T follicular helper cell (primary cell): ENCODE measurements at regions not wholly inside any gene's neighbourhood (a gene's known extent, or its start where the extent isn't known, plus 50 kb on each side); places are given as distances from the start of the nearest gene placed in this dataset.

Source experiments
- DNase-seq: peaks from one replicate; pipeline ENCODE4 v3.0.0-alpha.2; 2020; ENCODE audit warnings: low read depth

GRCh38 chr17:79503126-79503839 is 107.6 kb downstream of the RBFOX3 start:
- DNase-seq, result no peak

- DNase-seq, result no peak
These were observed 108.9 kb downstream of the RBFOX3 start for GRCh38 chr17:79501910-79502309.

GRCh38 chr17:79500745-79501618 is 109.9 kb downstream of the RBFOX3 start:
- no peak for DNase-seq

- no peak for DNase-seq
These were observed 112.0 kb downstream of the RBFOX3 start for GRCh38 chr17:79498854-79499253.

GRCh38 chr17:79497777-79498348 is 113.0 kb downstream of the RBFOX3 start:
- no peak for DNase-seq

GRCh38 chr17:79496422-79497005 is 114.3 kb downstream of the RBFOX3 start:
- no peak for DNase-seq

GRCh38 chr17:79495665-79496064 is 115.2 kb downstream of the RBFOX3 start:
- no peak for DNase-seq

GRCh38 chr17:79491006-79491405 is 119.8 kb downstream of the RBFOX3 start:
- DNase-seq, result no peak

- DNase-seq, result no peak
These were observed 120.3 kb downstream of the RBFOX3 start for GRCh38 chr17:79490530-79490929.

- DNase-seq, result no peak
These were observed 123.7 kb downstream of the RBFOX3 start for GRCh38 chr17:79487149-79487548.

- no peak for DNase-seq
These were observed 124.9 kb downstream of the RBFOX3 start for GRCh38 chr17:79485991-79486390.

GRCh38 chr17:79485419-79485985 is 125.3 kb downstream of the RBFOX3 start:
- no peak for DNase-seq

GRCh38 chr17:79484600-79485418 is 126.0 kb downstream of the RBFOX3 start:
- no peak for DNase-seq

- DNase-seq, result no peak
These were observed 127.0 kb downstream of the RBFOX3 start for GRCh38 chr17:79483842-79484241.

GRCh38 chr17:79482727-79483521 is 127.9 kb downstream of the RBFOX3 start:
- DNase-seq, result no peak

- no peak for DNase-seq
These were observed 131.0 kb downstream of the RBFOX3 start for GRCh38 chr17:79479876-79480275.

GRCh38 chr17:79478841-79479240 is 132.0 kb downstream of the RBFOX3 start:
- no peak for DNase-seq

GRCh38 chr17:79478051-79478461 is 132.8 kb downstream of the RBFOX3 start:
- no peak for DNase-seq

GRCh38 chr17:79476074-79476652 is 134.7 kb downstream of the RBFOX3 start:
- no peak for DNase-seq

- no peak for DNase-seq
These were observed 136.9 kb downstream of the RBFOX3 start for GRCh38 chr17:79473876-79474440.
